ENCODE measurements at regions not wholly inside any gene's neighbourhood (a gene's known extent, or its start where the extent isn't known, plus 50 kb on each side); places are given as distances from the start of the nearest gene placed in this dataset.

GRCh38 chr16:80273635-80274538 lies 266.9 kb upstream of the DYNLRB2 start:
- TF ChIP-seq CTCF (IDR thresholded peaks at IDR 0.05), result no peak
- no peak for TF ChIP-seq POLR2AphosphoS5 (IDR thresholded peaks at IDR 0.05)
- TF ChIP-seq POLR2A (IDR thresholded peaks at IDR 0.05; ENCODE audit: low read depth), result no peak
- no peak for TF ChIP-seq EP300 (IDR thresholded peaks at IDR 0.05)

Data from esophagus muscularis mucosa (tissue), 4 donors.